SK-N-SH (cell line): ENCODE measurements at regions not wholly inside any gene's neighbourhood (a gene's known extent, or its start where the extent isn't known, plus 50 kb on each side); places are given as distances from the start of the nearest gene placed in this dataset.
A peak's percentile ranks its signal among the peaks of the same experiment; 100 is the strongest.

Source experiments
- CTCF ChIA-PET: fragments of 300-600, 350-600 bp; formaldehyde crosslinking; extraction: SDS; loops from one replicate; lab custom pipeline; 2021; lab: Yijun Ruan, JAX
- POLR2A ChIA-PET: fragments of 350-600 bp; sonication (Branson Sonifier 250); formaldehyde crosslinking; extraction: SDS; loops from one replicate; lab custom pipeline; 2020; ENCODE audit warnings: antibody characterized with exemption, inconsistent platforms; lab: Yijun Ruan, JAX
- DNase-seq: peaks from one replicate; pipeline ENCODE4 v3.0.0; 2012
- H2AFZ ChIP-seq: fragments of 200-600 bp; sonication (generic); 2 replicates; pipeline ENCODE4 v1.8.1; 2016; ENCODE audit warnings: antibody characterized with exemption, mild to moderate bottlenecking, low read depth
- H3F3A ChIP-seq: fragments of 200-600 bp; sonication (generic); replicated peaks from 2 replicates; pipeline ENCODE3; 2016; ENCODE audit warnings: antibody characterized with exemption, mild to moderate bottlenecking; ENCODE audit not compliant: insufficient read depth
- H3K27ac ChIP-seq, 2 experiments: fragments of 200-500 bp in 1 of 2; fragments of 200-600 bp in 1 of 2; sonication (Bioruptor generic) in 1 of 2; sonication (generic), shearing (Covaris generic) in 1 of 2; 2 replicates each; pipeline versions ENCODE4 v1.5.1 to v1.6.1; 2014 to 2016; ENCODE audit warnings: low read depth in 2 of 2, inconsistent platforms in 1 of 2, low read length in 1 of 2, mild to moderate bottlenecking in 1 of 2, mixed read lengths in 1 of 2
- H3K27me3 ChIP-seq: fragments of 200-600 bp; sonication (generic), shearing (Covaris generic); 2 replicates; pipeline ENCODE4 v1.6.1; 2016; ENCODE audit warnings: mixed run types; ENCODE audit not compliant: insufficient read depth
- H3K36me3 ChIP-seq, 2 experiments: fragments of 200-500 bp in 1 of 2; fragments of 200-600 bp in 1 of 2; sonication (Bioruptor generic) in 1 of 2; sonication (generic) in 1 of 2; replicated peaks in 1 of 2; 2 replicates each; pipeline versions ENCODE3 to v1.5.1; 2014 to 2016; ENCODE audit warnings: low read length in 1 of 2, mild to moderate bottlenecking in 1 of 2; ENCODE audit not compliant: insufficient read depth in 2 of 2, control insufficient read depth in 1 of 2
- H3K4me1 ChIP-seq, 2 experiments: fragments of 200-500 bp in 1 of 2; fragments of 200-600 bp in 1 of 2; sonication (Bioruptor generic) in 1 of 2; sonication (generic), shearing (Covaris generic) in 1 of 2; 2 replicates each; pipeline versions ENCODE4 v1.5.1 to v1.6.1; 2014 to 2016; ENCODE audit warnings: low read depth in 1 of 2, low read length in 1 of 2, mixed run types in 1 of 2; ENCODE audit not compliant: insufficient read depth in 2 of 2, control insufficient read depth in 1 of 2
- H3K4me2 ChIP-seq: fragments of 200-600 bp; sonication (generic), shearing (Covaris generic); 2 replicates; pipeline ENCODE4 v1.6.1; 2017; ENCODE audit warnings: mixed run types
- H3K4me3 ChIP-seq, 2 experiments: fragments of 200-500 bp in 1 of 2; fragments of 200-600 bp in 1 of 2; sonication (Bioruptor generic) in 1 of 2; sonication (generic), shearing (Covaris generic) in 1 of 2; 2 replicates each; pipeline versions ENCODE4 v1.5.1 to v1.8.1; 2014 to 2016; ENCODE audit warnings: low read depth in 2 of 2, inconsistent platforms in 1 of 2, low read length in 1 of 2, mild to moderate bottlenecking in 1 of 2, mixed read lengths in 1 of 2, moderate library complexity in 1 of 2
- H3K79me2 ChIP-seq: fragments of 200-600 bp; sonication (generic); 2 replicates; pipeline ENCODE4 v1.8.1; 2017; ENCODE audit warnings: mild to moderate bottlenecking; ENCODE audit not compliant: insufficient read depth
- H3K9ac ChIP-seq: fragments of 200-600 bp; sonication (generic); 2 replicates; pipeline ENCODE4 v1.6.1; 2017; ENCODE audit warnings: mixed run types
- H3K9me2 ChIP-seq: fragments of 200-600 bp; sonication (generic); 2 replicates; pipeline ENCODE4 v1.6.1; 2017; ENCODE audit warnings: mixed run types
- H3K9me3 ChIP-seq: fragments of 200-600 bp; sonication (generic); 2 replicates; pipeline ENCODE4 v1.6.1; 2017; ENCODE audit warnings: mixed run types, mild to moderate bottlenecking, moderate library complexity
- H4K20me1 ChIP-seq: fragments of 200-600 bp; sonication (generic); 2 replicates; pipeline ENCODE4 v1.6.1; 2017; ENCODE audit warnings: mild to moderate bottlenecking, mixed run types; ENCODE audit not compliant: insufficient read depth
- CHD2 ChIP-seq: fragments of 150-350 bp; IDR thresholded peaks from 2 replicates; pipeline ENCODE4 v1.6.1; 2018; ENCODE audit warnings: low read length; ENCODE audit not compliant: partially characterized antibody
- ELF1 ChIP-seq: IDR thresholded peaks from 2 replicates; pipeline ENCODE4 v1.4.0; 2012
- EP300 ChIP-seq, 2 experiments: IDR thresholded peaks; 2 replicates each; pipeline versions ENCODE4 v1.4.0 to v1.6.1; 2012; ENCODE audit warnings: borderline replicate concordance in 1 of 2, low read depth in 1 of 2, low read length in 1 of 2
- FOSL2 ChIP-seq: IDR thresholded peaks from 2 replicates; pipeline ENCODE4 v1.4.0; 2012; ENCODE audit warnings: low read depth, mild to moderate bottlenecking, moderate library complexity, borderline replicate concordance
- FOXJ3 ChIP-seq: sonication (generic); formaldehyde crosslinking; IDR thresholded peaks from 2 replicates; pipeline ENCODE4 v1.5.1; 2020; ENCODE audit warnings: mild to moderate bottlenecking, missing genetic modification reagents
- FOXM1 ChIP-seq: IDR thresholded peaks from 2 replicates; pipeline ENCODE4 v1.4.0; 2012; ENCODE audit warnings: low read depth, mild to moderate bottlenecking
- GABPA ChIP-seq: IDR thresholded peaks from 2 replicates; pipeline ENCODE4 v1.4.0; 2012; ENCODE audit warnings: low read depth, mild to moderate bottlenecking
- GATA2 ChIP-seq: sonication (generic); formaldehyde crosslinking; IDR thresholded peaks from 2 replicates; pipeline ENCODE4 v1.5.0; 2020; ENCODE audit warnings: mild to moderate bottlenecking, missing genetic modification reagents
- JUND ChIP-seq: IDR thresholded peaks from 2 replicates; pipeline ENCODE4 v1.4.0; 2012
- MEF2A ChIP-seq: IDR thresholded peaks from 2 replicates; pipeline ENCODE4 v1.4.0; 2012; ENCODE audit warnings: low read depth, borderline replicate concordance
- MXI1 ChIP-seq: IDR thresholded peaks from 2 replicates; pipeline ENCODE4 v1.6.1; 2012; ENCODE audit warnings: mild to moderate bottlenecking, low read depth, low read length, improper control_type of control experiment
- PBX3 ChIP-seq: IDR thresholded peaks from 2 replicates; pipeline ENCODE4; 2012
- POLR2AphosphoS5 ChIP-seq: IDR thresholded peaks from 2 replicates; pipeline ENCODE4 v1.6.1; 2012; ENCODE audit warnings: low read depth, low read length
- RAD21 ChIP-seq: IDR thresholded peaks from 2 replicates; pipeline ENCODE4 v1.6.1; 2012; ENCODE audit warnings: mild to moderate bottlenecking, low read length
- RCOR1 ChIP-seq: fragments of 150-350 bp; IDR thresholded peaks from 2 replicates; pipeline ENCODE4 v1.6.1; 2017; ENCODE audit warnings: antibody characterized with exemption, low read length
- REST ChIP-seq: IDR thresholded peaks from 2 replicates; pipeline ENCODE4 v1.6.1; 2012; ENCODE audit warnings: mild to moderate bottlenecking, low read depth, low read length, moderate library complexity
- RFX5 ChIP-seq: IDR thresholded peaks from 2 replicates; pipeline ENCODE4 v1.6.1; 2012; ENCODE audit warnings: mild to moderate bottlenecking, improper control_type of control experiment, low read length
- RXRA ChIP-seq: IDR thresholded peaks from 2 replicates; pipeline ENCODE4 v1.4.0; 2012; ENCODE audit warnings: low read depth, mild to moderate bottlenecking, borderline replicate concordance
- SIN3A ChIP-seq: IDR thresholded peaks from 2 replicates; pipeline ENCODE4 v1.6.1; 2012; ENCODE audit warnings: low read depth, mild to moderate bottlenecking, low read length, moderate library complexity, borderline replicate concordance
- TCF12 ChIP-seq: IDR thresholded peaks from 2 replicates; pipeline ENCODE4 v1.4.0; 2012
- TEAD4 ChIP-seq: IDR thresholded peaks from 2 replicates; pipeline ENCODE4 v1.4.0; 2012; ENCODE audit warnings: mild to moderate bottlenecking, borderline replicate concordance; ENCODE audit not compliant: insufficient read depth
- YY1 ChIP-seq: IDR thresholded peaks from 2 replicates; pipeline ENCODE4 v1.4.0; 2012; ENCODE audit warnings: low read depth, mild to moderate bottlenecking
- WGBS: methylation state at CpG from one replicate; pipeline ENCODE4 v1.1.6; 2017; ENCODE audit warnings: low lambda C conversion rate; 5-methylcytosine and 5-hydroxymethylcytosine counted together
- TF ChIP-seq, protein P1 (sequence below): IDR thresholded peaks from 2 replicates; pipeline ENCODE4 v1.4.0; 2012; ENCODE audit warnings: low read depth
- TF ChIP-seq, protein P2 (sequence below): IDR thresholded peaks from 2 replicates; pipeline ENCODE4 v1.4.0; 2012; ENCODE audit warnings: low read depth, borderline replicate concordance
- TF ChIP-seq, protein P3 (sequence below): IDR thresholded peaks from 2 replicates; pipeline ENCODE4 v1.4.0; 2012; ENCODE audit warnings: low read depth, borderline replicate concordance
- TF ChIP-seq, protein P4 (sequence below): fragments of 150-350 bp; IDR thresholded peaks from 2 replicates; pipeline ENCODE4 v1.6.1; 2017; ENCODE audit warnings: antibody characterized with exemption, low read length, low read depth, borderline replicate concordance

DNA sequence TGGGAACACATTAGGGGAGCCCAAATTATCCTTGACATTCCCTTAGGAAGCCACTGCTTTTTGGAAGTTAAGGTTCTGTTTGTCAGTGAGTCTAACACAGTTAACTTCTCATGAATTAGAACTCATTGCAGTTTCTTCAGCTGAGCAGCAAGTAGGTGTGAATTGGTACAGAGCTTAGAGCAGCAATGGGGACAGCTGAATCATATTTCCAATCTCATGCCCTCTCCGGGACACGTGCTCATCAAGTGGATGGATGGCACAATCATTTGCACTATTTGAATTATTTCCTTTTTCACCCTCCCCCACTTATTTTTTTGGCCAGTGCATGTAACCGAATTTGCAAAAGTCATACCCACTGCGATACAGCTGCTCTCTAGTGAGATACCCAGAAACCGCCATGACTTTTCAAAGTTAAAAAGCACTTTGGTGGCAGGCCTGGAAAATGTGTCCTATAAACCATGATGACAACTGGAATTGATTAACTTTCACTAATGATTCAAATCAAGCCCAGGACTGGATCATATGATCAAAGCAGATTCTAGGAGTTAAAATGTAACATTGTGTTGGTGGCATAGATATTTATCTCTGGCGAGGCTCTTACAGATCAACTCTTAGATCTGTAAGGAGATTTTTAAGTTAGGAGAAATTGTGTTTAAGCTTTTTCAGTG is 76.4 kb downstream of the EBLN2 start:
- H3K36me3 ChIP-seq = no peaks in the 10 kb centered on the region
- no peaks in the 10 kb centered on the region; the same call in 1 of the 2 replicates for H3K27me3 ChIP-seq
- peaks cover 0 to 15% of the 10 kb centered on the region in 2 experiments; a peak in 2 of 4 replicates for H3K4me1 ChIP-seq
- no peaks in the 10 kb centered on the region for H4K20me1 ChIP-seq
- peak; percentile 47 for DNase-seq
- no peak overlapping the region for H3K4me3 ChIP-seq
- peak overlapping the region in 1 of 2 experiments; percentile 70; a peak in 2 of 4 replicates for H3K27ac ChIP-seq
- CTCF ChIA-PET = interaction anchor here (1.0 to 1.8 kb wide), 5 partner anchors 23 to 294 kb away, joined by 3 to 4 read pairs (median 4); no protein-coding TSS in a partner anchor
- no peaks in the 10 kb centered on the region for H3K9me3 ChIP-seq
- H3K79me2 ChIP-seq = no peaks in the 10 kb centered on the region
- WGBS = 38% methylated on average over 6 of the region's 6 CpGs
- no peak overlapping the region for H3K4me2 ChIP-seq
- no peaks in the 10 kb centered on the region for H3F3A ChIP-seq
- no peak overlapping the region for H3K9ac ChIP-seq
- POLR2A ChIA-PET = no interaction called here
- no peaks in the 10 kb centered on the region for H3K9me2 ChIP-seq
- no peak overlapping the region for H2AFZ ChIP-seq
- no peak for TF ChIP-seq REST
- TF ChIP-seq FOXJ3 (CRISPR knock-in tag) = no peak
- peak; percentile 13; the same call in 1 of the 2 replicates for TF ChIP-seq RAD21
- no peak for TF ChIP-seq PBX3
- no peak for TF ChIP-seq TEAD4
- TF ChIP-seq ELF1 = no peak
- peak; percentile 75 for TF ChIP-seq RCOR1
- TF ChIP-seq, protein P1, sequence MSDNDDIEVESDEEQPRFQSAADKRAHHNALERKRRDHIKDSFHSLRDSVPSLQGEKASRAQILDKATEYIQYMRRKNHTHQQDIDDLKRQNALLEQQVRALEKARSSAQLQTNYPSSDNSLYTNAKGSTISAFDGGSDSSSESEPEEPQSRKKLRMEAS = no peak
- peak; percentile 32; the same call in 1 of the 2 replicates for TF ChIP-seq TCF12
- TF ChIP-seq FOXM1 = no peak
- TF ChIP-seq, protein P2, sequence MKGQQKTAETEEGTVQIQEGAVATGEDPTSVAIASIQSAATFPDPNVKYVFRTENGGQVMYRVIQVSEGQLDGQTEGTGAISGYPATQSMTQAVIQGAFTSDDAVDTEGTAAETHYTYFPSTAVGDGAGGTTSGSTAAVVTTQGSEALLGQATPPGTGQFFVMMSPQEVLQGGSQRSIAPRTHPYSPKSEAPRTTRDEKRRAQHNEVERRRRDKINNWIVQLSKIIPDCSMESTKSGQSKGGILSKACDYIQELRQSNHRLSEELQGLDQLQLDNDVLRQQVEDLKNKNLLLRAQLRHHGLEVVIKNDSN = no peak
- no peak for TF ChIP-seq RFX5
- TF ChIP-seq SIN3A = no peak
- no peak for TF ChIP-seq RXRA
- peak; percentile 29; the same call in 1 of the 2 replicates for TF ChIP-seq MXI1
- no peak for TF ChIP-seq MEF2A
- TF ChIP-seq CHD2 = peak; percentile 64
- TF ChIP-seq GABPA = no peak
- TF ChIP-seq, protein P3, sequence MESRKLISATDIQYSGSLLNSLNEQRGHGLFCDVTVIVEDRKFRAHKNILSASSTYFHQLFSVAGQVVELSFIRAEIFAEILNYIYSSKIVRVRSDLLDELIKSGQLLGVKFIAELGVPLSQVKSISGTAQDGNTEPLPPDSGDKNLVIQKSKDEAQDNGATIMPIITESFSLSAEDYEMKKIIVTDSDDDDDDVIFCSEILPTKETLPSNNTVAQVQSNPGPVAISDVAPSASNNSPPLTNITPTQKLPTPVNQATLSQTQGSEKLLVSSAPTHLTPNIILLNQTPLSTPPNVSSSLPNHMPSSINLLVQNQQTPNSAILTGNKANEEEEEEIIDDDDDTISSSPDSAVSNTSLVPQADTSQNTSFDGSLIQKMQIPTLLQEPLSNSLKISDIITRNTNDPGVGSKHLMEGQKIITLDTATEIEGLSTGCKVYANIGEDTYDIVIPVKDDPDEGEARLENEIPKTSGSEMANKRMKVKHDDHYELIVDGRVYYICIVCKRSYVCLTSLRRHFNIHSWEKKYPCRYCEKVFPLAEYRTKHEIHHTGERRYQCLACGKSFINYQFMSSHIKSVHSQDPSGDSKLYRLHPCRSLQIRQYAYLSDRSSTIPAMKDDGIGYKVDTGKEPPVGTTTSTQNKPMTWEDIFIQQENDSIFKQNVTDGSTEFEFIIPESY = no peak
- TF ChIP-seq GATA2 = peak; percentile 79
- TF ChIP-seq FOSL2 = no peak
- no peak for TF ChIP-seq JUND
- no peak for TF ChIP-seq YY1
- peak in 1 of 2 experiments; percentile 90; a peak in 2 of 4 replicates for TF ChIP-seq EP300 (IDR thresholded peaks at IDR 0.05; ENCODE audit: borderline replicate concordance in 1 of 2, low read depth in 1 of 2, low read length in 1 of 2)
- TF ChIP-seq, protein P4, sequence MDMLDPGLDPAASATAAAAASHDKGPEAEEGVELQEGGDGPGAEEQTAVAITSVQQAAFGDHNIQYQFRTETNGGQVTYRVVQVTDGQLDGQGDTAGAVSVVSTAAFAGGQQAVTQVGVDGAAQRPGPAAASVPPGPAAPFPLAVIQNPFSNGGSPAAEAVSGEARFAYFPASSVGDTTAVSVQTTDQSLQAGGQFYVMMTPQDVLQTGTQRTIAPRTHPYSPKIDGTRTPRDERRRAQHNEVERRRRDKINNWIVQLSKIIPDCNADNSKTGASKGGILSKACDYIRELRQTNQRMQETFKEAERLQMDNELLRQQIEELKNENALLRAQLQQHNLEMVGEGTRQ = no peak
- no peak for TF ChIP-seq POLR2AphosphoS5
